Psoas muscle (tissue), 7 donors: ENCODE measurements at regions not wholly inside any gene's neighbourhood (a gene's known extent, or its start where the extent isn't known, plus 50 kb on each side); places are given as distances from the start of the nearest gene placed in this dataset.

ENCODE experiments used
- ATAC-seq, 4 donors: fragments of 200-7000 bp; cut with Tn5 transposase; one replicate each; pipeline ENCODE4 v1.9.1; 2020; ENCODE audit warnings: moderate library complexity in 3 of 4, mild to moderate bottlenecking in 2 of 4
- DNase-seq, 2 donors: peaks; one replicate each; pipeline ENCODE4 v3.0.0-alpha.2; 2020
- H3K27ac ChIP-seq: fragments of 200-600 bp; one replicate; pipeline ENCODE4 v1.8.0; 2022
- H3K27me3 ChIP-seq, 3 donors: fragments of 200-600 bp in 1 of 3; one replicate each; pipeline versions ENCODE4 v1.6.1 to v1.8.0; 2013 to 2022; ENCODE audit warnings: low read length in 2 of 3, mild to moderate bottlenecking in 2 of 3, moderate library complexity in 1 of 3; ENCODE audit not compliant: insufficient read depth in 3 of 3
- H3K36me3 ChIP-seq, 2 donors: fragments of 200-600 bp in 1 of 2; one replicate each; pipeline versions ENCODE4 v1.6.1 to v1.8.0; 2013 to 2022; ENCODE audit warnings: low read depth in 1 of 2, mild to moderate bottlenecking in 1 of 2, moderate library complexity in 1 of 2; ENCODE audit not compliant: insufficient read depth in 1 of 2
- H3K4me1 ChIP-seq: fragments of 200-600 bp; one replicate; pipeline ENCODE4 v1.8.0; 2022
- H3K4me3 ChIP-seq: fragments of 200-600 bp; one replicate; pipeline ENCODE4 v1.8.0; 2022; ENCODE audit warnings: mild to moderate bottlenecking
- H3K9me3 ChIP-seq: fragments of 200-600 bp; one replicate; pipeline ENCODE4 v1.8.0; 2022
- WGBS, 3 donors: extraction: QIAGEN DNeasy Blood & Tissue Kit; methylation state at CpG; one replicate each; pipeline versions ENCODE4 v1.1.6 to v1.1.7; 2013; 5-methylcytosine and 5-hydroxymethylcytosine counted together
- intact Hi-C, 2 donors: fragments of 100-400 bp; cut with DNase I; formaldehyde crosslinking; loops; one replicate each; pipeline versions ENCODE4 v1.11.0 to v1.14.2; 2022
- TF ChIP-seq, protein P1 (sequence below): fragments of 200-600 bp; IDR thresholded peaks from one replicate; pipeline ENCODE4 v1.8.0; 2022; ENCODE audit warnings: antibody characterized with exemption
- donor health status: healthy with polysubstance abuse.
- donor health status: DM: no; HTN: no; CAD: no; lungs with moderate emphysema.
- donor health status: Bipolar disorder and iron deficiency.
- donor health status: healthy.
- donor health status: DM: yes; HTN: yes; CAD: no.
- donor health status: DM: no; HTN: no; CAD: no.
- donor health status: DM: yes; HTN: yes; CAD: no.

DNA sequence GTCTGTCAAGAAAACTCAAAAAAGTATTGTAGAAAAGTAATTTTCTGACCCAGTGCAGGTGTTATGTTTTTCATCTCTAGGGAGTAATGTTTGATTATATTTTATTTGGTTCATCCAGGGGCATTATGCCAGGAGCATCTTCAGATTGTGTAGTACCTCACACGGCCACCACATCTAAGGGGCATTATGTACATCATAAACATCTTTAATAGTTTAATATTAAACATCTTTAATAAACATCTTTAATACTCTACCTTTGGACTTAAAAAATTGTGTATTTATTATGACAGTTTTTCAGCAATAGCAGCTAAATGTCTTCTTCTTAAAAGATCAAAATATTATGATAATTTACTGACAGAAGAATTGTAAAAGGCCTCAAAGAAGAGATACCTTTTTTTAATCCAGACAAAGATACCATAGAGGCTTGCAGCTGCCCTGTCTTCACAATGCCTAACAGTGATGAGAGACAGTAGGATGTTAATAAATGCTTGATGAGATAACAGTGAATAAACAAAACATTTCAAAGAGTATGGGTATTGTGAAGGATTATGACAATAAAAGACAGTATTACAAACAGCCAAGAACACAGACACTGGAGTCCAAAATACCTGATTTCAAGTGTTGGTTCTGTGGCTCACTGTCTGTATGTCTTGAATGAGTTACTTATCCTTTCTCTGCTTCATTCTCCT is 240.9 kb upstream of the ADGRL2 start:
- Histone ChIP-seq H3K4me3 (no peak overlapping the region), H3K4me1 (no peaks in the 10 kb centered on the region), H3K27me3 (no peaks in the 10 kb centered on the region), H3K9me3 (no peaks in the 10 kb centered on the region), H3K27ac (no peak overlapping the region), H3K36me3 (no peaks in the 10 kb centered on the region)
- TF ChIP-seq, protein P1, sequence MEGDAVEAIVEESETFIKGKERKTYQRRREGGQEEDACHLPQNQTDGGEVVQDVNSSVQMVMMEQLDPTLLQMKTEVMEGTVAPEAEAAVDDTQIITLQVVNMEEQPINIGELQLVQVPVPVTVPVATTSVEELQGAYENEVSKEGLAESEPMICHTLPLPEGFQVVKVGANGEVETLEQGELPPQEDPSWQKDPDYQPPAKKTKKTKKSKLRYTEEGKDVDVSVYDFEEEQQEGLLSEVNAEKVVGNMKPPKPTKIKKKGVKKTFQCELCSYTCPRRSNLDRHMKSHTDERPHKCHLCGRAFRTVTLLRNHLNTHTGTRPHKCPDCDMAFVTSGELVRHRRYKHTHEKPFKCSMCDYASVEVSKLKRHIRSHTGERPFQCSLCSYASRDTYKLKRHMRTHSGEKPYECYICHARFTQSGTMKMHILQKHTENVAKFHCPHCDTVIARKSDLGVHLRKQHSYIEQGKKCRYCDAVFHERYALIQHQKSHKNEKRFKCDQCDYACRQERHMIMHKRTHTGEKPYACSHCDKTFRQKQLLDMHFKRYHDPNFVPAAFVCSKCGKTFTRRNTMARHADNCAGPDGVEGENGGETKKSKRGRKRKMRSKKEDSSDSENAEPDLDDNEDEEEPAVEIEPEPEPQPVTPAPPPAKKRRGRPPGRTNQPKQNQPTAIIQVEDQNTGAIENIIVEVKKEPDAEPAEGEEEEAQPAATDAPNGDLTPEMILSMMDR: no peak
- no peak for ATAC-seq
- 59 to 71% (median 63%) methylated on average over 1 of the region's 1 CpG for WGBS, 3 donors
- no peak for DNase-seq
- intact Hi-C loops: no loop called here

DNA sequence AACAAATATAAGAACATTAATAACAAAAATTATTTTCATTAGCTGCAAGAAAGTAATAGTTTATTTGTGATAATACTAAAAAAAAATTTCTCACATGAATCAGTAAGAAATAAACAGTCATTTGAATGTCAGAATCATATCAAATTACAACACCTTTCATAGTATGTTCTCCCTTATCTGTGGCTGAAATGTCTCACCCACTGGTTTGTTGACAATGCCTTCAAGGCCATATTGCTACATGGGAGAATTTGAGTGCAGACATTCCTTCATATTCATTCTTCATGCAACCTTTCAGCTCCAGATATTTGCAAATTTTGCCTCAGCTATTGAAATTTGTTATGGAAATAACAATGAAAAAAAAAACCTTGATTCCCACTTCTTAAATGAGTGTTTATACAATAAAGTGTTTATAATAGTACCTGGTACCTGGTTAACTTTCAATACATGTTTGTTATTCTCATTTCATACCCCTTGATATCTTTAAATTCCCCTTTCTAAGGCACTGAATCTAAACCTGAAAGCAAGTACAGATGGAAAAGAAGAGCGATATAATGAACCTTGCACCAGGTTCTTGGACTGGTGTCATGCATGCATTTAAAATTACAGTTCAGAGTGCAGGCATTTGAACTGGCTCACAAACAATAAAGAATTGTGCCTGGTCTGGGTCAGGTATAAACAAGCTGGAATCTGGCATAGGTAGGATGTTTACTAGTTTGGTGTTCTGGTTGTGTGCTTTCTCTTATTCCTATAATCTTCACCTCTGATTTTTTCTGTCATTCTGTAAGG is 242.2 kb upstream of the ADGRL2 start:
- no peaks in the 10 kb centered on the region for H3K4me1 ChIP-seq
- H3K4me3 ChIP-seq: no peak overlapping the region
- no peaks in the 10 kb centered on the region for H3K27me3 ChIP-seq
- no peak overlapping the region for H3K27ac ChIP-seq
- no peaks in the 10 kb centered on the region for H3K9me3 ChIP-seq
- TF ChIP-seq, protein P1: no peak
- ATAC-seq: no peak
- whole genome bisulfite sequencing, 3 donors: 94 to 100% (median 95%) methylated on average over 1 of the region's 1 CpG
- no peaks in the 10 kb centered on the region for H3K36me3 ChIP-seq
- intact Hi-C loops: no loop called here
- no peak for DNase-seq

DNA sequence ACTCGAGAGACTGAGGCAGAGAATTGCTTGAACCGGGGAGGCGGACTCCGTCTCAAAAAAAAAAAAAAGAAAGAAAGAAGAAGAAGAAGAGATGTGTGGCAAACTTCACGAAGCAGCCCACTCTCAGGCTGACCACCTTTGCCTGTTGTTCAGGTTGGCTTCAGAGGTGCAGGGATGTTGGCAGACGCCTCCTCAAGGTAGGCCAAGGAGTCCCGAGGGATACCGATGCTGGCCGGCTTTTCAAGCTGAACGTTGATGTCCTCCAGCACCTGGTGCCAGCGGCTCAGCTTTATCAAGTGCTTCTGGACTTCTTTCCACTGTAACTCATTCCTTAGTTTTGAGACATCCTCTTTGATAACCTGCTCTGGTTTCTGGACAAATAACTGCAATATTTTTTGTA is 243.8 kb upstream of the ADGRL2 start:
- intact Hi-C loops: no loop called here
- Histone ChIP-seq H3K9me3 (no peaks in the 10 kb centered on the region), H3K27ac (no peak overlapping the region), H3K4me1 (no peaks in the 10 kb centered on the region), H3K4me3 (no peak overlapping the region), H3K36me3 (no peaks in the 10 kb centered on the region), H3K27me3 (no peaks in the 10 kb centered on the region)
- ATAC-seq: no peak
- TF ChIP-seq, protein P1: no peak
- WGBS, 3 donors: 82 to 89% (median 88%) methylated on average over 10 to 11 of the region's 11 CpGs
- no peak for DNase-seq

DNA sequence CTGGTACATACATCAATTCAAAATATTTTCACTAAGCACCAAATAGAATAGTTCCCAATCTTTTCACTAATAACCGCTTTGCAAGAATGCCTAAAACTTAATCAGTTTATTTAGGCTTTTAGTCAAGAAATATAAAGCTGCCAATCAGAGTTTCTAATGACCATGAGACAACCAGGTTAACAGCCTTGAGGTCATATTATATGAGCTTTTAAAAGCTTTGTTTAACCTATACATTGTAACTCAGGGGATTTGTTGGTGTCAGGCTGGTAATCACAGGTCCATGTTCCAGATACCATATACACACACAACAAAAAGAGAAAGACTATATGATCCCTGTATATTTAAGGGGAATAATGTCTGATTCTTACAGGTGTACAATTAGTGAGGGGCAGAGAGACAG is 246.2 kb upstream of the ADGRL2 start:
- TF ChIP-seq, protein P1: no peak
- no peak overlapping the region for H3K27ac ChIP-seq
- no peak overlapping the region for H3K4me3 ChIP-seq
- ATAC-seq (no peak), DNase-seq (no peak)
- H3K4me1 ChIP-seq: no peaks in the 10 kb centered on the region
- intact Hi-C loops: no loop called here
- peaks cover 0 to 3% (median 0%) of the 10 kb centered on the region in 3 donors for H3K27me3 ChIP-seq
- no peaks in the 10 kb centered on the region for H3K36me3 ChIP-seq
- no peaks in the 10 kb centered on the region for H3K9me3 ChIP-seq
- 0 to 100% (median 98%) methylated on average over 1 of the region's 1 CpG for WGBS, 3 donors
